HFFc6 (cell line): ENCODE measurements at regions not wholly inside any gene's neighbourhood (a gene's known extent, or its start where the extent isn't known, plus 50 kb on each side); places are given as distances from the start of the nearest gene placed in this dataset.
"Not testable (repeated sequence)": the region's sequence is repeated elsewhere in the genome, so short reads cannot be mapped to it uniquely, and the experiment has no call there.

Experiments
- DNase-seq: peaks from one replicate; pipeline ENCODE4 v3.0.0-alpha.2; 2018
- H3K27ac Mint-ChIP-seq: 2 replicates; pipeline ENCODE4 v1.8.0; 2020; ENCODE audit warnings: mild to moderate bottlenecking, mixed read lengths
- H3K27me3 Mint-ChIP-seq: 2 replicates; pipeline ENCODE4 v1.8.0; 2021; ENCODE audit warnings: mild to moderate bottlenecking, moderate library complexity, mixed read lengths; ENCODE audit not compliant: insufficient read depth
- H3K36me3 Mint-ChIP-seq: 2 replicates; pipeline ENCODE4 v1.8.0; 2021; ENCODE audit warnings: low read depth, mixed read lengths
- H3K4me1 Mint-ChIP-seq: 2 replicates; pipeline ENCODE4 v1.8.0; 2020; ENCODE audit warnings: low read depth, mixed read lengths
- H3K4me3 Mint-ChIP-seq: 2 replicates; pipeline ENCODE4 v1.8.0; 2020; ENCODE audit warnings: mild to moderate bottlenecking, moderate library complexity, mixed read lengths
- H3K9me3 Mint-ChIP-seq: 2 replicates; pipeline ENCODE4 v1.8.0; 2020; ENCODE audit warnings: mild to moderate bottlenecking, mixed read lengths
- TF ChIP-seq, protein P1 (sequence below): fragments of 200-600 bp; sonication (generic); IDR thresholded peaks from 2 replicates; pipeline ENCODE4 v1.5.0; 2021; ENCODE audit warnings: antibody characterized with exemption, mild to moderate bottlenecking

GRCh38 chr7:101757879-101758278, 59.5 kb upstream of the CUX1 start:
- Mint-ChIP-seq H3K9me3 (no peaks in the 10 kb centered on the region), H3K36me3 (no peaks in the 10 kb centered on the region), H3K4me1 (peaks cover 11% of the 10 kb centered on the region), H3K27me3 (peaks cover 25% of the 10 kb centered on the region), H3K4me3 (no peak overlapping the region), H3K27ac (no peak overlapping the region)
- TF ChIP-seq, protein P1, sequence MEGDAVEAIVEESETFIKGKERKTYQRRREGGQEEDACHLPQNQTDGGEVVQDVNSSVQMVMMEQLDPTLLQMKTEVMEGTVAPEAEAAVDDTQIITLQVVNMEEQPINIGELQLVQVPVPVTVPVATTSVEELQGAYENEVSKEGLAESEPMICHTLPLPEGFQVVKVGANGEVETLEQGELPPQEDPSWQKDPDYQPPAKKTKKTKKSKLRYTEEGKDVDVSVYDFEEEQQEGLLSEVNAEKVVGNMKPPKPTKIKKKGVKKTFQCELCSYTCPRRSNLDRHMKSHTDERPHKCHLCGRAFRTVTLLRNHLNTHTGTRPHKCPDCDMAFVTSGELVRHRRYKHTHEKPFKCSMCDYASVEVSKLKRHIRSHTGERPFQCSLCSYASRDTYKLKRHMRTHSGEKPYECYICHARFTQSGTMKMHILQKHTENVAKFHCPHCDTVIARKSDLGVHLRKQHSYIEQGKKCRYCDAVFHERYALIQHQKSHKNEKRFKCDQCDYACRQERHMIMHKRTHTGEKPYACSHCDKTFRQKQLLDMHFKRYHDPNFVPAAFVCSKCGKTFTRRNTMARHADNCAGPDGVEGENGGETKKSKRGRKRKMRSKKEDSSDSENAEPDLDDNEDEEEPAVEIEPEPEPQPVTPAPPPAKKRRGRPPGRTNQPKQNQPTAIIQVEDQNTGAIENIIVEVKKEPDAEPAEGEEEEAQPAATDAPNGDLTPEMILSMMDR: no peak
- no peak for DNase-seq

- not testable (repeated sequence) for H3K36me3 Mint-ChIP-seq
- peaks cover 11% of the 10 kb centered on the region for H3K4me1 Mint-ChIP-seq
Measured at GRCh38 chr7:101758519-101758918, 58.9 kb upstream of the CUX1 start.

DNA sequence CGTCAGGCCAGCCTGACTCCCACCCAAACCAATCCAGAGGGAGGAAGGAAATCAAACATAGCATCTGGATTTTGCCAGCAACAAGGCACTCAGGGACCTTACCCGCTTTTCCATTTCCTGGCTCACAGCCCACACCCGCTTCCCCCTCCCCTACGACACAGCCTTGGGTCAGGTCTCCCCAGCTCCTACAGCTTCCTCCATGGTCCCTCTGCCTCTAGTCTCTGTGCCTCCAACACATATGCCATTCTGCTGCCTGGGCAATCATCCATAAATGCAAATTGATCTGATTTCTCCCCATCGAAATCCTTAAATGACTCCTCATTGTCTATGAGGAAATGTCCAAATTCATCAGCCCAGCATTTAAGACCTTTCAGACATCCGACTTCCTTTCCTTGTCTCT, 53.2 kb upstream of the CUX1 start:
- no peaks in the 10 kb centered on the region for H3K4me1 Mint-ChIP-seq
- H3K9me3 Mint-ChIP-seq: no peaks in the 10 kb centered on the region
- no peak overlapping the region for H3K4me3 Mint-ChIP-seq
- TF ChIP-seq, protein P1: no peak
- no peak overlapping the region for H3K27ac Mint-ChIP-seq
- peaks cover 14% of the 10 kb centered on the region for H3K27me3 Mint-ChIP-seq
- no peak for DNase-seq
- no peaks in the 10 kb centered on the region for H3K36me3 Mint-ChIP-seq

More at GRCh38 chr7:101758519-101758918, 58.9 kb upstream of the CUX1 start:
- DNase-seq, H3K9me3 Mint-ChIP-seq, H3K27ac Mint-ChIP-seq, H3K4me3 Mint-ChIP-seq: not testable (repeated sequence)
- peaks cover 21% of the 10 kb centered on the region for H3K27me3 Mint-ChIP-seq

- Mint-ChIP-seq H3K4me1 (no peaks in the 10 kb centered on the region), H3K36me3 (no peaks in the 10 kb centered on the region), H3K9me3 (no peaks in the 10 kb centered on the region), H3K27ac (no peak overlapping the region), H3K4me3 (no peak overlapping the region), H3K27me3 (peaks cover 24% of the 10 kb centered on the region)
- TF ChIP-seq, protein P1: no peak
- no peak for DNase-seq
Measured at GRCh38 chr7:101767544-101767943, 49.9 kb upstream of the CUX1 start.
